AG04450 (cell line): ENCODE measurements at regions not wholly inside any gene's neighbourhood (a gene's known extent, or its start where the extent isn't known, plus 50 kb on each side); places are given as distances from the start of the nearest gene placed in this dataset.

Source experiments
- CTCF ChIA-PET: fragments of 300-600, 350-600 bp; formaldehyde crosslinking; extraction: SDS; loops from one replicate; lab custom pipeline; 2022; ENCODE audit warnings: antibody characterized with exemption, inconsistent platforms; lab: Charles Lee
- POLR2A ChIA-PET: fragments of 350-600 bp; formaldehyde crosslinking; extraction: SDS; loops from one replicate; lab custom pipeline; 2021; ENCODE audit warnings: antibody characterized with exemption, inconsistent platforms; lab: Yijun Ruan, JAX
- DNase-seq: peaks from one replicate; pipeline ENCODE4 v3.0.0-alpha.2; 2011; ENCODE audit warnings: low read depth, low spot score
- H3K27ac ChIP-seq: one replicate; pipeline ENCODE4 v1.5.1; 2012; ENCODE audit warnings: low read depth, low read length, control low read depth
- H3K27me3 ChIP-seq: one replicate; pipeline ENCODE4 v1.6.0; 2012; ENCODE audit warnings: low read length; ENCODE audit not compliant: control insufficient read depth, insufficient read depth
- H3K4me3 ChIP-seq: 2 replicates; pipeline ENCODE4 v1.5.1; 2011; ENCODE audit warnings: mild to moderate bottlenecking, low read depth, low read length, control low read depth
- H3K9me3 ChIP-seq: 2 replicates; pipeline ENCODE4 v1.5.1; 2012; ENCODE audit warnings: low read length; ENCODE audit not compliant: control insufficient read depth, insufficient read depth
- TF ChIP-seq, protein P1 (sequence below): IDR thresholded peaks from 2 replicates; pipeline ENCODE4 v1.5.1; 2011; ENCODE audit warnings: low read depth, low read length, control low read depth, inconsistent platforms

DNA sequence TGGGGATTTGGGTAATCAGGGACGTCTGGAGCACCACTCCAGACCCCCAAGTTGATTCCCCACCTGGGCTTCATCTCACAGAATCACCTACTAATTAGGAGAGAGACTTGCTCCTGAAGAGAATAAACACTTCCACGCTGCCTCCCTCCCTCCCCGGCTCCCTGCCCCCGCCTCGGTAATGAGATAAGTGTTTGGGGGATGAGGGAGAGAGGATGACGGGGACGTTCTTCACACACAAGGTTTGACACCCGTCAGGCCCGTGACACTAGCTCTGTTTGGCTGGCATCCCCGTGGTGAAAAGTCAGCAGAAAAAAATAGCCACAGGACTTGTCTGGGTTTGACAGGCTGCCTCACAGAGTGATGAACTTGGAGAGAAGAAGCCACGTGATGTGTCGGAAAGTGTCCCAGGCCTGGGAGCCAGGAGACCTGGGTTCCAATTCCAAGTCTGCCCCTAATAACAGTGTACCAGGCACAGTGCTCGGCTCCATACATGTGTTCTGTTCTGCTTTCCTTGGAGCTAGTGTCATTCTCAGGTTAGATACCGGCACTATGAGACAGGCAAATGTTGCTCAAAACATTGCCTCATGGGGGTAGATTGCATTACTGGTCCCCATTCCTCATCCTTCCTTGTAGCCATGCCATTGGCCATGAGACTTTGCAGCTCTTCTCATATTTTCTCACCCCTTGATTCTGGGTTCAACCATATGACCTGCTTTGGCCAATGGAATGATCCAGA is 578.0 kb downstream of the BCOR start:
- CTCF ChIA-PET: interaction anchor here (0.5 kb wide), 1 partner anchor 1024 kb away, joined by 3 read pairs; no protein-coding TSS in a partner anchor
- H3K27me3 ChIP-seq: peaks cover 9% of the 10 kb centered on the region
- TF ChIP-seq, protein P1, sequence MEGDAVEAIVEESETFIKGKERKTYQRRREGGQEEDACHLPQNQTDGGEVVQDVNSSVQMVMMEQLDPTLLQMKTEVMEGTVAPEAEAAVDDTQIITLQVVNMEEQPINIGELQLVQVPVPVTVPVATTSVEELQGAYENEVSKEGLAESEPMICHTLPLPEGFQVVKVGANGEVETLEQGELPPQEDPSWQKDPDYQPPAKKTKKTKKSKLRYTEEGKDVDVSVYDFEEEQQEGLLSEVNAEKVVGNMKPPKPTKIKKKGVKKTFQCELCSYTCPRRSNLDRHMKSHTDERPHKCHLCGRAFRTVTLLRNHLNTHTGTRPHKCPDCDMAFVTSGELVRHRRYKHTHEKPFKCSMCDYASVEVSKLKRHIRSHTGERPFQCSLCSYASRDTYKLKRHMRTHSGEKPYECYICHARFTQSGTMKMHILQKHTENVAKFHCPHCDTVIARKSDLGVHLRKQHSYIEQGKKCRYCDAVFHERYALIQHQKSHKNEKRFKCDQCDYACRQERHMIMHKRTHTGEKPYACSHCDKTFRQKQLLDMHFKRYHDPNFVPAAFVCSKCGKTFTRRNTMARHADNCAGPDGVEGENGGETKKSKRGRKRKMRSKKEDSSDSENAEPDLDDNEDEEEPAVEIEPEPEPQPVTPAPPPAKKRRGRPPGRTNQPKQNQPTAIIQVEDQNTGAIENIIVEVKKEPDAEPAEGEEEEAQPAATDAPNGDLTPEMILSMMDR: no peak
- POLR2A ChIA-PET: no interaction called here
- no peak overlapping the region for H3K27ac ChIP-seq
- H3K4me3 ChIP-seq: no peak overlapping the region
- no peak for DNase-seq
- H3K9me3 ChIP-seq: no peaks in the 10 kb centered on the region

DNA sequence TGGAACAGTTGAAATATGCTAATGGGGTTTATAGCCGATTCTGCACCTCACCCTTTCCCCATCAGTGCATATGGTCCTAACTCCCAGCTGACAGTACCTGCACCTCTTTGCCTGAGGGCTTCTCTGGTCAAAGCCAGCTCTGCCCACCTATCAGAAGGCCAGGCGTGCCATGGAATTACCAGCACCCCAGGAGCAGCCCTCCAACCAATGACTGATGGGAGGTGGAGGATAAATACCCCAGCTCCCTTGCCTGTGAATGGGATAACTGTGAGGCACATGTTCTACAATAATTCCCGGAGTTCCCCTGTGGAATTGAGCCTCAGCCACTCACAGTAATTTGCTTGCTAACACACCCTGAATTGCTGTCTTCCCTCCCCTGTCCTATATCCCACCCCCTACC is 572.0 kb downstream of the BCOR start:
- Histone ChIP-seq H3K9me3 (no peaks in the 10 kb centered on the region), H3K27me3 (no peaks in the 10 kb centered on the region), H3K4me3 (no peak overlapping the region), H3K27ac (no peak overlapping the region)
- DNase-seq: no peak
- TF ChIP-seq, protein P1: no peak
- ChIA-PET CTCF (no interaction called here), POLR2A (no interaction called here)

DNA sequence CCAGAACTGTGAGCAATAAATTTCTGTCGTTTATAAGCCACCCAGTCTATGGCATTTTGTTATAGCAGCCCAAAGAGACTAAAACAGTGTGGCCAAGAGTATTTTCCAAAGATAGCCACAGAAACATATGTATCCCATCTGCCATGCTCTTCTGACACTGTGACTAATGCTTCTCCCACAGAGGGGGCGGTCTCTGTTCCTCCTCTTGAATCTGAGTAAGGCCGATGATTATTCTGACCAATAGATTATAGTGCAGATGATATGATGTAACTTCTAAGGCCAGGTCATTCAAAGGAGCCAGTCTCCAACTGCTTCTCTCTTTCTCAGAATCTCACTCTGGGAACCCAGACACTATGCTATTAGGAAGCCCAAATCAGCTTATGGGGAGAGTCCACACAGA is 570.7 kb downstream of the BCOR start:
- DNase-seq: no peak
- Histone ChIP-seq H3K9me3 (no peaks in the 10 kb centered on the region), H3K27ac (no peak overlapping the region), H3K27me3 (no peaks in the 10 kb centered on the region), H3K4me3 (no peak overlapping the region)
- POLR2A ChIA-PET: no interaction called here
- TF ChIP-seq, protein P1: no peak
- CTCF ChIA-PET: no interaction called here

DNA sequence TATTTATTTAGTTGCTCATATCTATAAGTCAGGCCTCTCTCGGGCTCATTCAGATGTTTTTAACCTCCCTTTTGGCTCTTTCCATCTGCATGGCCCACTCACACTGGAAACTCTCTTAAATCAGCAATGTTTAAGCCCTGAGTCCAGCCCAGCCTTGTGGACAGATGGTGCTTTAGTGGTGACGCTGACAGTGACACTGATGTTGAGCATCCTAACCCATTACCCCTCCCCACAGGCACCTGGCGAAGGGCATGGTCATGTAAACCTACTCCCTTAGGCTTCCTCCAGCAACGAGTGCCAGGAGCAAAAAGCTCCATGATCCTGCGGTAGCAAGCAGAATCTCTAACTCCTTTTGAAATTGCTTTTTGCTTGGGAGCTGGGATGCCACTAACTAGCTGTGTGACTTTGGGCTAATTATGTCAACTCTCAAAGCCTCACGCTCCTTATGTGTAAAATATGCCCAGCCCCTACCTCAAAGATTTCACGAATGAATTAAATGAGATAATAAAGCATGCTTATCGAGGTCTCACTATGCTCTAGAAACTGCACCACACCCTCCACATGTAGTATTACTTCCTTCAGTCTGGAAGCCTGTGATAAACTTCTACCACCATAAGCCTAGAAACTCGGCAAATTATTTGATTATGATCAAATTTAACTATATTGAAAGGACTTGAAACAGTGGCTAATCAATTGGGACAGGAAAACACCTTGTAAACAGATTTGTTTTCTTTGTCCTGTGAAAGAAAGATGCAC is 569.4 kb downstream of the BCOR start:
- CTCF ChIA-PET: no interaction called here
- Histone ChIP-seq H3K27ac (no peak overlapping the region), H3K9me3 (no peaks in the 10 kb centered on the region), H3K27me3 (no peaks in the 10 kb centered on the region), H3K4me3 (no peak overlapping the region)
- TF ChIP-seq, protein P1: no peak
- no peak for DNase-seq
- POLR2A ChIA-PET: no interaction called here

DNA sequence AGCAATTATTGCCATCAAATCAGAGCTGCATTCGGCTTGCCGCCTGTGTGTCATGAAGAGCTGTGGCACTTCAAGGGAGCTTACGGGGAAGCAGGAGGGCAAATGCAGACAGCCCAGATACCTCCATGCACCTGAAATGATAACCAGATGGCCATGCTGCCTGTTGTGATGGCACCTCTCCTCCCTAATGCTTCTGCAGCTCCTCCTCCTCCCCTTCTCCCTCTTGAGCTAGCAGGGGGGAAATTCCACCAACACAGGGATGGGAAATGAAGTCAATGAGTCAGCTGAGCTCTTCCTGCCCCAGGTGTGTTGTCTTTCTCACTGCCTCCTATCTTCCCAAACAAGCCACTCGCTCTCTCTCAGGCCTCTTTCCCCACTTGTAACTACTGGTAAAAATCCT is 565.0 kb downstream of the BCOR start:
- CTCF ChIA-PET: no interaction called here
- DNase-seq: no peak
- Histone ChIP-seq H3K4me3 (no peak overlapping the region), H3K9me3 (no peaks in the 10 kb centered on the region), H3K27me3 (no peaks in the 10 kb centered on the region), H3K27ac (no peak overlapping the region)
- TF ChIP-seq, protein P1: no peak
- POLR2A ChIA-PET: no interaction called here
